ENCODE measurements at regions not wholly inside any gene's neighbourhood (a gene's known extent, or its start where the extent isn't known, plus 50 kb on each side); places are given as distances from the start of the nearest gene placed in this dataset.

GRCh38 chr2:71815701-71816474 lies 331.8 kb downstream of the CYP26B1 start:
- Histone ChIP-seq H3K36me3 (ENCODE audit: insufficient read depth, low read length) (no peaks in the 10 kb centered on the region), H3K27ac (no peak overlapping the region), H3K4me3 (no peak overlapping the region), H3K9ac (ENCODE audit: insufficient read length) (no peak overlapping the region), H3K9me3 (ENCODE audit: low read depth, low read length) (no peaks in the 10 kb centered on the region)
- no peak for DNase-seq (ENCODE audit: low read depth, low spot score)
- TF ChIP-seq POLR2AphosphoS5 (IDR thresholded peaks at IDR 0.05; ENCODE audit: borderline replicate concordance, low read depth, low read length) (no peak), EZH2 (IDR thresholded peaks at IDR 0.05) (no peak)

DNA sequence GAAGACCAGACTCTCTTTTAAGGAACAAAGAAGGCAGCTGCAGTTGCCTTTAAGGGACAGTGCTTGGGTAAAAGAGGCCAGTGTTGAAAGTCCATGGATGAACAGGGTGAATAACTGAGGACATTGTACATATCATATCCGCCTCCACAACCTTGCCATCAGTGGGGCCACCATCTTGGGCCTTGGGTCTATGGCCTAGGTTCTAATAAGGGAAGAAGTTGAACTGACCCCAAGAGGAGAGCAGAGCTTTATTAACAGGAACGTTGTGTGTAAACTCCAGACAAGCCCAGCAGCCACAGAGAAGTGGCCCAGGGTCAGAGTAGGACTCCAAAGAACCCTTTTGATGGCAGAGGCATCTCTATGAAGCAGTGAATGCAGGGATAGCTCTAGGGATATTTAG lies 332.8 kb downstream of the CYP26B1 start:
- DNase-seq (ENCODE audit: low read depth, low spot score) = no peak
- H3K9me3 ChIP-seq (ENCODE audit: low read depth, low read length) = no peaks in the 10 kb centered on the region

GRCh38 chr2:71813807-71814470 lies 333.7 kb downstream of the CYP26B1 start:
- H3K4me3 ChIP-seq = no peak overlapping the region
- H3K27ac ChIP-seq = no peak overlapping the region
- no peaks in the 10 kb centered on the region for H3K36me3 ChIP-seq (ENCODE audit: insufficient read depth, low read length)
- H3K9me3 ChIP-seq (ENCODE audit: low read depth, low read length) = no peaks in the 10 kb centered on the region
- no peak for DNase-seq (ENCODE audit: low read depth, low spot score)
- TF ChIP-seq POLR2AphosphoS5 (IDR thresholded peaks at IDR 0.05; ENCODE audit: borderline replicate concordance, low read depth, low read length) (no peak), FOXP2 (optimal IDR thresholded peaks at IDR 0.05; ENCODE audit: control extremely low read depth, extremely low read length, insufficient read depth) (no peak), EZH2 (IDR thresholded peaks at IDR 0.05) (no peak)
- no peak overlapping the region for H3K9ac ChIP-seq (ENCODE audit: insufficient read length)

More for the DNA sequence above, 332.8 kb downstream of the CYP26B1 start:
- no peaks in the 10 kb centered on the region for H3K36me3 ChIP-seq (ENCODE audit: insufficient read depth, low read length)
- H3K9ac ChIP-seq (ENCODE audit: insufficient read length) = no peak overlapping the region
- H3K4me3 ChIP-seq = no peak overlapping the region
- H3K27ac ChIP-seq = no peak overlapping the region
- no peak for TF ChIP-seq EZH2 (IDR thresholded peaks at IDR 0.05)
- no peak for TF ChIP-seq FOXP2 (optimal IDR thresholded peaks at IDR 0.05; ENCODE audit: control extremely low read depth, extremely low read length, insufficient read depth)
- no peak for TF ChIP-seq POLR2AphosphoS5 (IDR thresholded peaks at IDR 0.05; ENCODE audit: borderline replicate concordance, low read depth, low read length)

- Histone ChIP-seq H3K27ac (no peak overlapping the region), H3K4me3 (no peak overlapping the region), H3K9me3 (ENCODE audit: low read depth, low read length) (no peaks in the 10 kb centered on the region), H3K9ac (ENCODE audit: insufficient read length) (no peak overlapping the region), H3K36me3 (ENCODE audit: insufficient read depth, low read length) (no peaks in the 10 kb centered on the region)
- DNase-seq (ENCODE audit: low read depth, low spot score) = no peak
- TF ChIP-seq EZH2 (IDR thresholded peaks at IDR 0.05) (no peak), FOXP2 (optimal IDR thresholded peaks at IDR 0.05; ENCODE audit: control extremely low read depth, extremely low read length, insufficient read depth) (no peak), POLR2AphosphoS5 (IDR thresholded peaks at IDR 0.05; ENCODE audit: borderline replicate concordance, low read depth, low read length) (no peak)
Measured at GRCh38 chr2:71813315-71813714, 334.3 kb downstream of the CYP26B1 start.

DNA sequence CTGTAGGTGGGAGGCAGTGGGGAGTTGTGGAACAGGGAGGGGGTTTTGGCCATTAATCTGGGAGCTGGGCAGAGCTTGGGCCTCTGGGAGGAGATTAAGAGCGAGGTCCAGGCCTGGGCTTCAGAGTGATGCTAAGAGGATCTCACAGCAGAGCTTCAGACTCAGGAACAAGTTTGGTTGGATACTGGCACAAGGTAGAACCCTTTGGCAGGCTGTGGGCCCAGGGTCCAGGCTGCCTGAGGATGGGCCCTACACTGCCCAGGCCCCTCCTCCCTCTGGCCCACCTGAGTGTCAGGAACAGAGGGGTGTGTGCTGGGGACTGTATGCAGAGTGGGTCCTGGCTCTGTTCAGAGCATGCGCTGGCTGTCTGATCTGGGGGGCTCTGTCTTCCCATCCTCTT lies 334.9 kb downstream of the CYP26B1 start:
- Histone ChIP-seq H3K36me3 (ENCODE audit: insufficient read depth, low read length) (no peaks in the 10 kb centered on the region), H3K27ac (no peak overlapping the region), H3K4me3 (no peak overlapping the region), H3K9ac (ENCODE audit: insufficient read length) (no peak overlapping the region), H3K9me3 (ENCODE audit: low read depth, low read length) (no peaks in the 10 kb centered on the region)
- no peak for DNase-seq (ENCODE audit: low read depth, low spot score)
- TF ChIP-seq EZH2 (IDR thresholded peaks at IDR 0.05) (no peak), POLR2AphosphoS5 (IDR thresholded peaks at IDR 0.05; ENCODE audit: borderline replicate concordance, low read depth, low read length) (no peak)

GRCh38 chr2:71811726-71812125 lies 335.9 kb downstream of the CYP26B1 start:
- H3K4me3 ChIP-seq = no peak overlapping the region
- no peaks in the 10 kb centered on the region for H3K9me3 ChIP-seq (ENCODE audit: low read depth, low read length)
- no peak overlapping the region for H3K9ac ChIP-seq (ENCODE audit: insufficient read length)
- DNase-seq (ENCODE audit: low read depth, low spot score) = no peak
- H3K36me3 ChIP-seq (ENCODE audit: insufficient read depth, low read length) = no peaks in the 10 kb centered on the region
- TF ChIP-seq FOXP2 (optimal IDR thresholded peaks at IDR 0.05; ENCODE audit: control extremely low read depth, extremely low read length, insufficient read depth) (no peak), POLR2AphosphoS5 (IDR thresholded peaks at IDR 0.05; ENCODE audit: borderline replicate concordance, low read depth, low read length) (no peak), EZH2 (IDR thresholded peaks at IDR 0.05) (no peak)
- H3K27ac ChIP-seq = no peak overlapping the region

DNA sequence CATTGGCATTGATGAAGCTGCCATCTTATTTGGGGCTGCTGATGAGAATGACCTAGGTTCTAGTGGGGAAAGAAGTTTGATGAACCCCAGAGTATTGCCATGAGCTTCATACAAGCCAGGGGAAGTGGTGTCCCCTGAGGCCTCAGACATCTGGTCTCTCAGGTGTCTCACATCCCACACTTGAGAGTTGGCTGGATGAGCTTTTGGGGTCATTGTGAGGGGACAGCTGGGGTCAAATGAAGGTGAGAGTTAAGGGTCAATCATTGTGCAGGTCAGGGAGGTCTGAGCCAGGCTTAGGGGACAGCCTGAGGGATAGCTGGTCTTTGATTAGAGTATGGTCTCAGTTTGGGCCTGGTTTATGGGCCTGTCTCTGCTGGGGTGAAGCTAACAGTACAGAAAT lies 336.5 kb downstream of the CYP26B1 start:
- TF ChIP-seq POLR2AphosphoS5 (IDR thresholded peaks at IDR 0.05; ENCODE audit: borderline replicate concordance, low read depth, low read length) (no peak), FOXP2 (optimal IDR thresholded peaks at IDR 0.05; ENCODE audit: control extremely low read depth, extremely low read length, insufficient read depth) (no peak), EZH2 (IDR thresholded peaks at IDR 0.05) (no peak)
- no peak overlapping the region for H3K27ac ChIP-seq
- no peaks in the 10 kb centered on the region for H3K9me3 ChIP-seq (ENCODE audit: low read depth, low read length)
- no peak overlapping the region for H3K9ac ChIP-seq (ENCODE audit: insufficient read length)
- DNase-seq (ENCODE audit: low read depth, low spot score) = no peak
- H3K36me3 ChIP-seq (ENCODE audit: insufficient read depth, low read length) = no peaks in the 10 kb centered on the region
- no peak overlapping the region for H3K4me3 ChIP-seq

DNA sequence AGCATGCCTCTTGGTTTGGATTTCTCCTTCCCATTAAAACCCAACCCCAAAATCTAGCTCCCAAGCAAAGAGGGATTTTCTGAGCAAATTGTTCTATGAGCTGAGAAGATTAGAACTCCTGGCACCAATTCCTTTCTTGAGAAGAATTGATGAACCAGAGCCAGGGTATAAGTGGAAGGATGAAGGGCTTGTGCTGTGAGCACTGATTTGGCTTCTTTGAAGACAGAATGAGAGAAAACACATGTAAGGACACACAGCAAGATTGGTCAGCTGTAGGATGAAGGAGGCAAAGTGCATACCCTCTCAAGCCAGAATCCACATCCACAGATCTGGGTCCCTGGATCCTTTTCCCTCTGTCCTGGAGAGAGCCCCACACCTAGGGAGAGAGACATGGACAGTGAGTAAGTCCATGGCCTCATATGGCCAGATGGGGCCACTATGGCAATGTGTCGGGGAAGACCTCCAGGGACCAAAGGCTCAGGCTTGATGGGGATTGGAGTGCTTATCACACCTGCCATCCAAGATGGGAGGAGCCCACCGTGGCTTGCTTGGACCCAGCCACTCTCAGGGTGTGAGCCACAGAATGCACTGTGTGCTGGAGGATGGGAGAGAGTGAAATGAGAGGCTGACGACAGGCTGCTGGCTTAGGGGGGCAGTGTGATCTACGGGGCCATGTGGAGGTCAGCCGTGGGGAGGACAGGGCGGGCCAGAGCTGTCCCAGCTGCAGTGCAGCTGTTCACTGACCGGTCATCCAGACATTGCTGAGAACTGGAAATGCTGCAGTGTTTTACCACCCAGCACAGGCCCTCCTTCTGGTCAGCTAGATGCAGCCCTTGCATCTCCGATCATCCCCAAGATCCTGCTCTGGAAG lies 339.8 kb downstream of the CYP26B1 start:
- H3K36me3 ChIP-seq (ENCODE audit: insufficient read depth, low read length) = no peaks in the 10 kb centered on the region
- TF ChIP-seq FOXP2 (optimal IDR thresholded peaks at IDR 0.05; ENCODE audit: control extremely low read depth, extremely low read length, insufficient read depth) = no peak
- H3K9me3 ChIP-seq (ENCODE audit: low read depth, low read length) = no peaks in the 10 kb centered on the region
- no peak overlapping the region for H3K4me3 ChIP-seq
- no peak overlapping the region for H3K9ac ChIP-seq (ENCODE audit: insufficient read length)
- no peak for DNase-seq (ENCODE audit: low read depth, low spot score)
- no peak overlapping the region for H3K27ac ChIP-seq
